DMS53 treated with DMSO at 0.1 percent for 48 hours (cell line): ENCODE measurements at regions not wholly inside any gene's neighbourhood (a gene's known extent, or its start where the extent isn't known, plus 50 kb on each side); places are given as distances from the start of the nearest gene placed in this dataset.

ENCODE experiments used
- DNase-seq: peaks from one replicate; lab custom pipeline; 2025; ENCODE audit not compliant: unreplicated experiment; lab: John Stamatoyannopoulos, UW

GRCh38 chr9:95733741-95734666 lies 141.5 kb upstream of the ERCC6L2 start:
- DNase-seq: no peak

- DNase-seq: no peak
These were observed 142.4 kb upstream of the ERCC6L2 start for GRCh38 chr9:95732802-95733688.

GRCh38 chr9:95731876-95732275 lies 143.6 kb upstream of the ERCC6L2 start:
- DNase-seq: no peak

- DNase-seq: no peak
These were observed 145.7 kb upstream of the ERCC6L2 start for GRCh38 chr9:95729669-95730368.

GRCh38 chr9:95729046-95729445 lies 146.4 kb upstream of the ERCC6L2 start:
- no peak for DNase-seq

- DNase-seq: no peak
These were observed 147.5 kb upstream of the ERCC6L2 start for GRCh38 chr9:95727947-95728520.

GRCh38 chr9:95726756-95727155 lies 148.7 kb upstream of the ERCC6L2 start:
- peak; percentile 15 for DNase-seq

GRCh38 chr9:95725045-95725444 lies 150.4 kb upstream of the ERCC6L2 start:
- DNase-seq: no peak

GRCh38 chr9:95724253-95724991 lies 151.1 kb upstream of the ERCC6L2 start:
- DNase-seq: no peak

- no peak for DNase-seq
These were observed 153.3 kb upstream of the ERCC6L2 start for GRCh38 chr9:95722141-95722540.

- no peak for DNase-seq
These were observed 154.4 kb upstream of the ERCC6L2 start for GRCh38 chr9:95721061-95721531.

- no peak for DNase-seq
These were observed 155.0 kb upstream of the ERCC6L2 start for GRCh38 chr9:95720496-95720895.

- no peak for DNase-seq
These were observed 156.1 kb upstream of the ERCC6L2 start for GRCh38 chr9:95719354-95719753.

GRCh38 chr9:95718263-95718662 lies 157.2 kb upstream of the ERCC6L2 start:
- DNase-seq: no peak

GRCh38 chr9:95715868-95716435 lies 159.5 kb upstream of the ERCC6L2 start:
- peak; percentile 80 for DNase-seq

GRCh38 chr9:95710446-95710845 lies 165.0 kb upstream of the ERCC6L2 start:
- no peak for DNase-seq

GRCh38 chr9:95696701-95697100 lies 178.8 kb upstream of the ERCC6L2 start:
- peak; percentile 91 for DNase-seq

- DNase-seq: no peak
These were observed 174.7 kb upstream of the PTCH1 start for GRCh38 chr9:95691435-95691834.

- no peak for DNase-seq
These were observed 172.9 kb upstream of the PTCH1 start for GRCh38 chr9:95689669-95690068.

GRCh38 chr9:95684516-95684915 lies 167.7 kb upstream of the PTCH1 start:
- DNase-seq: no peak
